Suprapubic skin (tissue), 3 donors: ENCODE measurements at regions not wholly inside any gene's neighbourhood (a gene's known extent, or its start where the extent isn't known, plus 50 kb on each side); places are given as distances from the start of the nearest gene placed in this dataset.

Experiments used
- CTCF ChIP-seq, 2 donors: fragments of 200-600 bp in 1 of 2; fragments of 450-650 bp in 1 of 2; sonication (generic) in 1 of 2; IDR thresholded peaks; one replicate each; pipeline ENCODE4 v1.5.1; 2016 to 2019; ENCODE audit warnings: antibody characterized with exemption in 2 of 2, mild to moderate bottlenecking in 1 of 2, moderate library complexity in 1 of 2
- POLR2A ChIP-seq, 2 donors: fragments of 450-650 bp; IDR thresholded peaks; one replicate each; pipeline ENCODE4 v1.6.1; 2017; ENCODE audit warnings: antibody characterized with exemption in 2 of 2, mild to moderate bottlenecking in 2 of 2, moderate library complexity in 2 of 2

GRCh38 chr12:92045852-92046251 is 99.8 kb downstream of the BTG1 start:
- TF ChIP-seq POLR2A (IDR thresholded peaks at IDR 0.05) (no peak), CTCF (IDR thresholded peaks at IDR 0.05) (no peak)
